Thyroid gland (tissue), 4 donors: ENCODE measurements at regions not wholly inside any gene's neighbourhood (a gene's known extent, or its start where the extent isn't known, plus 50 kb on each side); places are given as distances from the start of the nearest gene placed in this dataset.

Experiments
- POLR2A ChIP-seq, 2 donors: fragments of 450-650 bp; IDR thresholded peaks; one replicate each; pipeline ENCODE4 v1.6.1; 2017; ENCODE audit warnings: antibody characterized with exemption in 2 of 2, mild to moderate bottlenecking in 2 of 2, moderate library complexity in 1 of 2
- TF ChIP-seq, protein P1 (sequence below), 6 experiments: fragments of 200-600 bp in 3 of 6; fragments of 450-650 bp in 3 of 6; sonication (generic) in 3 of 6; IDR thresholded peaks; one replicate each; pipeline ENCODE4 v1.5.1; 2016 to 2019; ENCODE audit warnings: antibody characterized with exemption in 6 of 6, mild to moderate bottlenecking in 2 of 6, inconsistent platforms in 1 of 6, moderate library complexity in 1 of 6

DNA sequence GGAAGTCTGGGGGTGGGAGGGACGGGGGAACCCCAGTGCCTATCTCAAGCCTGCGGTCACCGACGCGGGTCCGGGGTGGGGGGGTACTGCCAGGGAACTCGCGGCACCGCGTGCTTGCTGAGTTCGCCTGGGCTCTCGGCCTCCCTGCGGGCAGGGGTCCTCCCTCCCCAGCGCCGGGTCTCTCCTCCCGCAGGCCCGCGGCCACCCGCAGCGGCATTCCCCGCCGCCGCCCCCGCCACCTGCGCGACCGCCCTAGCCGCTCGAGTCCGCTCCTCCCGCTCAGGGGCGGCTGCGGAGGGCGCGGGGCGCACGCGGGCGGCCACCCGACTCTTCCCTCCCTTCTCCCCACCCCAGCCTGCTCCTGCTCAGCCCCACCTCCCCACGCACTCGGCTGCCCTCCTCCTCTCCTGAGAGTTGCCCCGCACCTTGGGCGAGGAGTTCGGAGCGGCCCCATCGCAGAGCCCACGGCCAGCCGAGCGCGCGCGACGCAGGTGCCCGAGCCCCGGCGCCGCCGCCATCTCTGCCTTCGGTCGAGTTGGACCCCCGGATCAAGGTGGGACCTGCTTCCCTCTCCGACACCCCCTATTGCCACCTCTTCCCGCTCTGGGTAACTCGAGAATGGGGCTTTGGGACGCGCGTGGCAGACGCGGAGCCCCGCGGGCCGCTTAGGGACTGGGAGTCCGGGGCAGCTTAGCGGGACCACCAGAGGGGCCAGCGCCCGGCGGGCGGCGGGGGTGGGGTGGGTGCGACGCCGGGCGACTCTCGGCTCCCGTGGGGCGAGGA lies 105.0 kb downstream of the LEPR start:
- TF ChIP-seq, protein P1, sequence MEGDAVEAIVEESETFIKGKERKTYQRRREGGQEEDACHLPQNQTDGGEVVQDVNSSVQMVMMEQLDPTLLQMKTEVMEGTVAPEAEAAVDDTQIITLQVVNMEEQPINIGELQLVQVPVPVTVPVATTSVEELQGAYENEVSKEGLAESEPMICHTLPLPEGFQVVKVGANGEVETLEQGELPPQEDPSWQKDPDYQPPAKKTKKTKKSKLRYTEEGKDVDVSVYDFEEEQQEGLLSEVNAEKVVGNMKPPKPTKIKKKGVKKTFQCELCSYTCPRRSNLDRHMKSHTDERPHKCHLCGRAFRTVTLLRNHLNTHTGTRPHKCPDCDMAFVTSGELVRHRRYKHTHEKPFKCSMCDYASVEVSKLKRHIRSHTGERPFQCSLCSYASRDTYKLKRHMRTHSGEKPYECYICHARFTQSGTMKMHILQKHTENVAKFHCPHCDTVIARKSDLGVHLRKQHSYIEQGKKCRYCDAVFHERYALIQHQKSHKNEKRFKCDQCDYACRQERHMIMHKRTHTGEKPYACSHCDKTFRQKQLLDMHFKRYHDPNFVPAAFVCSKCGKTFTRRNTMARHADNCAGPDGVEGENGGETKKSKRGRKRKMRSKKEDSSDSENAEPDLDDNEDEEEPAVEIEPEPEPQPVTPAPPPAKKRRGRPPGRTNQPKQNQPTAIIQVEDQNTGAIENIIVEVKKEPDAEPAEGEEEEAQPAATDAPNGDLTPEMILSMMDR (IDR thresholded peaks at IDR 0.05): no peak
- no peak for TF ChIP-seq POLR2A (IDR thresholded peaks at IDR 0.05)
